ENCODE measurements at regions not wholly inside any gene's neighbourhood (a gene's known extent, or its start where the extent isn't known, plus 50 kb on each side); places are given as distances from the start of the nearest gene placed in this dataset.

- no peak for DNase-seq (ENCODE audit: low read depth)
- TF ChIP-seq MAX (IDR thresholded peaks at IDR 0.05; ENCODE audit: low read depth, low read length) (no peak), MYC (IDR thresholded peaks at IDR 0.05; ENCODE audit: low read depth, low read length) (no peak), CTCF (IDR thresholded peaks at IDR 0.05; ENCODE audit: low read depth, low read length) (no peak), POLR2A (IDR thresholded peaks at IDR 0.05; ENCODE audit: extremely low read depth, insufficient read length) (no peak)
- no peak overlapping the region for H3K4me3 ChIP-seq (ENCODE audit: low read depth, low read length)
These were observed 1501.5 kb downstream of the EFNB2 start for GRCh38 chr13:105033999-105034398.

GRCh38 chr13:105031306-105031705 lies 1504.2 kb downstream of the EFNB2 start:
- DNase-seq (ENCODE audit: low read depth) = no peak
- H3K4me3 ChIP-seq (ENCODE audit: low read depth, low read length) = no peak overlapping the region
- TF ChIP-seq MYC (IDR thresholded peaks at IDR 0.05; ENCODE audit: low read depth, low read length) = no peak
- no peak for TF ChIP-seq CTCF (IDR thresholded peaks at IDR 0.05; ENCODE audit: low read depth, low read length)
- TF ChIP-seq MAX (IDR thresholded peaks at IDR 0.05; ENCODE audit: low read depth, low read length) = no peak
- TF ChIP-seq POLR2A (IDR thresholded peaks at IDR 0.05; ENCODE audit: extremely low read depth, insufficient read length) = no peak

- no peak for TF ChIP-seq MYC (IDR thresholded peaks at IDR 0.05; ENCODE audit: low read depth, low read length)
- no peak for TF ChIP-seq POLR2A (IDR thresholded peaks at IDR 0.05; ENCODE audit: extremely low read depth, insufficient read length)
- TF ChIP-seq MAX (IDR thresholded peaks at IDR 0.05; ENCODE audit: low read depth, low read length) = no peak
- TF ChIP-seq CTCF (IDR thresholded peaks at IDR 0.05; ENCODE audit: low read depth, low read length) = no peak
- no peak for DNase-seq (ENCODE audit: low read depth)
- no peak overlapping the region for H3K4me3 ChIP-seq (ENCODE audit: low read depth, low read length)
These were observed 1504.6 kb downstream of the EFNB2 start for GRCh38 chr13:105030851-105031250.

- DNase-seq (ENCODE audit: low read depth) = no peak
- no peak for TF ChIP-seq MAX (IDR thresholded peaks at IDR 0.05; ENCODE audit: low read depth, low read length)
- no peak for TF ChIP-seq MYC (IDR thresholded peaks at IDR 0.05; ENCODE audit: low read depth, low read length)
- TF ChIP-seq CTCF (IDR thresholded peaks at IDR 0.05; ENCODE audit: low read depth, low read length) = no peak
- TF ChIP-seq POLR2A (IDR thresholded peaks at IDR 0.05; ENCODE audit: extremely low read depth, insufficient read length) = no peak
- H3K4me3 ChIP-seq (ENCODE audit: low read depth, low read length) = no peak overlapping the region
These were observed 1516.4 kb downstream of the EFNB2 start for GRCh38 chr13:105019073-105019472.

GRCh38 chr13:105016266-105016665 lies 1519.2 kb downstream of the EFNB2 start:
- no peak for TF ChIP-seq CTCF (IDR thresholded peaks at IDR 0.05; ENCODE audit: low read depth, low read length)
- TF ChIP-seq MAX (IDR thresholded peaks at IDR 0.05; ENCODE audit: low read depth, low read length) = no peak
- no peak for TF ChIP-seq MYC (IDR thresholded peaks at IDR 0.05; ENCODE audit: low read depth, low read length)
- TF ChIP-seq POLR2A (IDR thresholded peaks at IDR 0.05; ENCODE audit: extremely low read depth, insufficient read length) = no peak
- DNase-seq (ENCODE audit: low read depth) = no peak
- H3K4me3 ChIP-seq (ENCODE audit: low read depth, low read length) = no peak overlapping the region

GRCh38 chr13:105008604-105009003 lies 1526.9 kb downstream of the EFNB2 start:
- no peak for DNase-seq (ENCODE audit: low read depth)

More at GRCh38 chr13:105008604-105009003, 1526.9 kb downstream of the EFNB2 start:
- no peak for TF ChIP-seq MYC (IDR thresholded peaks at IDR 0.05; ENCODE audit: low read depth, low read length)
- no peak for TF ChIP-seq CTCF (IDR thresholded peaks at IDR 0.05; ENCODE audit: low read depth, low read length)
- TF ChIP-seq MAX (IDR thresholded peaks at IDR 0.05; ENCODE audit: low read depth, low read length) = no peak
- no peak for TF ChIP-seq POLR2A (IDR thresholded peaks at IDR 0.05; ENCODE audit: extremely low read depth, insufficient read length)
- H3K4me3 ChIP-seq (ENCODE audit: low read depth, low read length) = no peak overlapping the region

Measured in NB4 (cell line).